HCT116 (cell line): ENCODE measurements at regions not wholly inside any gene's neighbourhood (a gene's known extent, or its start where the extent isn't known, plus 50 kb on each side); places are given as distances from the start of the nearest gene placed in this dataset.

Experiments
- ATAC-seq: fragments of 200-7000 bp; cut with Tn5 transposase; 2 replicates; pipeline ENCODE4 v1.9.1; 2020; ENCODE audit warnings: mild to moderate bottlenecking, moderate library complexity
- BruUV-seq: library from RNA; stranded (reverse); fragments of 400-500 nt; replicated peaks from 2 replicates; lab custom pipeline; 2021; lab: Mats Ljungman, UMichigan
- CTCF ChIA-PET: fragments of 300-600 bp; sonication (Branson Sonifier 250); formaldehyde crosslinking; loops from one replicate; lab custom pipeline; 2021; ENCODE audit warnings: antibody characterized with exemption; lab: Charles Lee
- POLR2A ChIA-PET: fragments of 300-600, 350-600 bp; sonication (Branson Sonifier 250); formaldehyde crosslinking; loops from one replicate; lab custom pipeline; 2021; ENCODE audit warnings: antibody characterized with exemption; lab: Charles Lee
- RAD21 ChIA-PET, 2 experiments: fragments of 300-600 bp; sonication (Branson Sonifier 250); formaldehyde crosslinking; loops; one replicate each; lab custom pipeline; 2023; ENCODE audit warnings: low total read pairs in 2 of 2; ENCODE audit not compliant: uncharacterized antibody in 2 of 2, unreplicated experiment in 2 of 2, low non-redundant PET in 1 of 2; lab: Charles Lee
- DNase-seq: peaks from one replicate; pipeline ENCODE4 v3.0.0-alpha.2; 2010; ENCODE audit warnings: low read depth, low spot score
- H2AFZ ChIP-seq: fragments of 200-600 bp; shearing (Covaris generic), sonication (generic); 2 replicates; pipeline ENCODE4 v1.6.1; 2017; ENCODE audit warnings: low read depth, mixed run types, mixed read lengths, antibody characterized with exemption, low read length; ENCODE audit not compliant: poor library complexity, severe bottlenecking
- H3K27ac ChIP-seq: 2 replicates; pipeline ENCODE4 v1.5.1; 2012; ENCODE audit warnings: low read depth, low read length
- H3K27me3 ChIP-seq: fragments of 200-600 bp; sonication (generic); 2 replicates; pipeline ENCODE4 v1.6.1; 2016; ENCODE audit warnings: mixed run types, low read length, mixed read lengths; ENCODE audit not compliant: insufficient read depth
- H3K36me3 ChIP-seq, 2 experiments: fragments of 200-500 bp in 1 of 2; fragments of 200-600 bp in 1 of 2; sonication (Bioruptor generic) in 1 of 2; sonication (generic) in 1 of 2; 2 replicates each; pipeline versions ENCODE4 v1.5.1 to v1.6.1; 2014 to 2016; ENCODE audit warnings: low read length in 2 of 2, inconsistent platforms in 1 of 2, mixed read lengths in 1 of 2, mixed run types in 1 of 2; ENCODE audit not compliant: insufficient read depth in 2 of 2, control insufficient read depth in 1 of 2
- H3K4me1 ChIP-seq, 2 experiments: fragments of 200-600 bp in 1 of 2; sonication (generic) in 1 of 2; 2 replicates each; pipeline versions ENCODE4 v1.5.1 to v1.6.1; 2012 to 2017; ENCODE audit warnings: low read length in 2 of 2, inconsistent platforms in 1 of 2, mild to moderate bottlenecking in 1 of 2, mixed read lengths in 1 of 2, mixed run types in 1 of 2, moderate library complexity in 1 of 2; ENCODE audit not compliant: insufficient read depth in 2 of 2, control insufficient read depth in 1 of 2
- H3K4me2 ChIP-seq: fragments of 200-600 bp; sonication (generic); 2 replicates; pipeline ENCODE4 v1.6.1; 2017; ENCODE audit warnings: mixed run types, low read length, mixed read lengths
- H3K4me3 ChIP-seq, 2 experiments: fragments of 200-600 bp in 1 of 2; sonication (generic) in 1 of 2; replicated peaks in 1 of 2; 2 replicates each; pipeline ENCODE4 v1.5.1; 2011 to 2016; ENCODE audit warnings: low read length in 2 of 2, control low read depth in 1 of 2, low read depth in 1 of 2, mild to moderate bottlenecking in 1 of 2, mixed read lengths in 1 of 2, mixed run types in 1 of 2
- H3K79me2 ChIP-seq: fragments of 200-600 bp; sonication (generic); 2 replicates; pipeline ENCODE4 v1.6.1; 2017; ENCODE audit warnings: mild to moderate bottlenecking, mixed run types, low read length, moderate library complexity, mixed read lengths; ENCODE audit not compliant: insufficient read depth
- H3K9ac ChIP-seq: fragments of 200-600 bp; sonication (generic); 2 replicates; pipeline ENCODE4 v1.6.1; 2016; ENCODE audit warnings: low read length, mixed read lengths
- H3K9me2 ChIP-seq: fragments of 200-600 bp; sonication (generic), shearing (Covaris generic); 2 replicates; pipeline ENCODE4 v1.6.1; 2017; ENCODE audit warnings: mixed run types, mild to moderate bottlenecking, moderate library complexity; ENCODE audit not compliant: insufficient read depth
- H3K9me3 ChIP-seq, 2 experiments: fragments of 200-500 bp in 1 of 2; fragments of 200-600 bp in 1 of 2; sonication (Bioruptor generic) in 1 of 2; sonication (generic) in 1 of 2; 2 replicates each; pipeline ENCODE4 v1.6.1; 2014 to 2017; ENCODE audit warnings: low read length in 2 of 2, mixed read lengths in 2 of 2, inconsistent platforms in 1 of 2, low read depth in 1 of 2, mild to moderate bottlenecking in 1 of 2, mixed run types in 1 of 2, moderate library complexity in 1 of 2; ENCODE audit not compliant: control insufficient read depth in 1 of 2, insufficient read depth in 1 of 2
- H4K20me1 ChIP-seq: fragments of 200-600 bp; sonication (generic), shearing (Covaris generic); 2 replicates; pipeline ENCODE4 v1.6.1; 2017; ENCODE audit warnings: mixed run types, mild to moderate bottlenecking, moderate library complexity; ENCODE audit not compliant: insufficient read depth
- ELF1 ChIP-seq: IDR thresholded peaks from 2 replicates; pipeline ENCODE4 v1.6.1; 2012; ENCODE audit warnings: low read depth, borderline replicate concordance
- EZH2 ChIP-seq: fragments of 200-600 bp; sonication (generic); IDR thresholded peaks from 2 replicates; pipeline ENCODE4 v1.6.1; 2017; ENCODE audit warnings: antibody characterized with exemption, mixed run types
- FOSL1 ChIP-seq: IDR thresholded peaks from 2 replicates; pipeline ENCODE4 v1.6.1; 2012; ENCODE audit warnings: low read depth
- JUND ChIP-seq: IDR thresholded peaks from 2 replicates; pipeline ENCODE4 v1.6.1; 2012
- POLR2A ChIP-seq: IDR thresholded peaks from 2 replicates; pipeline ENCODE4 v1.7.0; 2011; ENCODE audit warnings: borderline replicate concordance; ENCODE audit not compliant: insufficient read depth, insufficient read length; ENCODE audit errors: extremely low read depth
- RAD21 ChIP-seq: IDR thresholded peaks from 2 replicates; pipeline ENCODE4 v1.6.1; 2012; ENCODE audit warnings: low read depth, mild to moderate bottlenecking
- SRF ChIP-seq: IDR thresholded peaks from 2 replicates; pipeline ENCODE4 v1.6.1; 2012; ENCODE audit warnings: low read depth
- TCF7L2 ChIP-seq: IDR thresholded peaks from 2 replicates; pipeline ENCODE4 v1.7.0; 2011; ENCODE audit warnings: borderline replicate concordance, inconsistent platforms; ENCODE audit not compliant: insufficient read depth, insufficient read length; ENCODE audit errors: extremely low read depth
- ZBTB33 ChIP-seq: IDR thresholded peaks from 2 replicates; pipeline ENCODE4 v1.6.1; 2011; ENCODE audit warnings: mild to moderate bottlenecking, low read length, moderate library complexity; ENCODE audit not compliant: insufficient replicate concordance; ENCODE audit errors: extremely low read depth
- ZFX ChIP-seq: fragments of 450-650 bp; IDR thresholded peaks from 2 replicates; pipeline ENCODE4 v1.6.1; 2017
- ZNF274 ChIP-seq: fragments of 200-500 bp; sonication (Bioruptor generic); IDR thresholded peaks from 2 replicates; pipeline ENCODE4 v1.6.1; 2014; ENCODE audit warnings: mild to moderate bottlenecking, low read depth, low read length, inconsistent platforms
- intact Hi-C: fragments of 100-400 bp; cut with micrococcal nuclease; formaldehyde crosslinking; loops from 2 replicates; pipeline ENCODE4 v1.10.0; 2022
- TF ChIP-seq, protein P1 (sequence below): IDR thresholded peaks from 2 replicates; pipeline ENCODE4 v1.6.1; 2012

DNA sequence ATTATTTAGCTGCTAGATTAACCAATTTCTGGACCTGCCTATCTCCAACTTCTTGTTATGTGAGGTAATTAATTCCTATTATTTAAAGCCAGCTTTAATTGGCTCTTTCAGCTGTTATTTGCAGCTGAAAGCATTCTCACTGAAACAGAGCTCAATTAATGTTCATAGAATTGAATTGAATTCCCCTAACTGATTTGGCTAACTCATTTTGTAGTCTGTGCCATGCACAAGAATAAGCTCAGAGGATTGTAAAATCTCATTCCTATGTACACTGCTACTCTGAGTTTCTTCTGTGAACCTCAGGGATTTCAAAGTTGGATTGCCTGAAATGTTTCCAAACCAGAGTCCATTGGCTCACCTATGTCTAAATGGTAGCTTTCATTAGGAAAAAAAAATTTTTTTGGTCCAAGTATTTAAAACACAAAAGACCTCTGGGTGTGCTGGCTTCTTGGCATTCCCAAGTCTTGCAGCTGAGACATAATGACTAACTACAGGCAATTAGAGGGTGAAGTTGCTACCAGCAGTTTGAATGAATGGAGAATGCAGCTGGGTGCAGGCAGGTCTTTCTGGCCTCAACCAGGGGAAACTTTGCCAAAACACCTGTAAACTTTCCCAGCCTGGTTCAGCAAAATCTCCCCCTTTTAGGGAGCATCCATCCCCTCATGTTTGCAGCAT lies 134.3 kb downstream of the EDEM1 start:
- TF ChIP-seq ZFX (no peak), TCF7L2 (no peak), FOSL1 (no peak), ELF1 (no peak), EZH2 (no peak)
- TF ChIP-seq, protein P1, sequence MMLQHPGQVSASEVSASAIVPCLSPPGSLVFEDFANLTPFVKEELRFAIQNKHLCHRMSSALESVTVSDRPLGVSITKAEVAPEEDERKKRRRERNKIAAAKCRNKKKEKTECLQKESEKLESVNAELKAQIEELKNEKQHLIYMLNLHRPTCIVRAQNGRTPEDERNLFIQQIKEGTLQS = no peak
- no peaks in the 10 kb centered on the region for H3K79me2 ChIP-seq
- H3K27me3 ChIP-seq = no peaks in the 10 kb centered on the region
- DNase-seq = no peak
- H3K36me3 ChIP-seq = no peaks in the 10 kb centered on the region
- H3K9me2 ChIP-seq = no peaks in the 10 kb centered on the region
- ChIA-PET POLR2A (no interaction called here), CTCF (no interaction called here), RAD21 (no interaction called here)
- BruUV-seq = no TSS peak
- ATAC-seq = no peak
- no peak overlapping the region for H3K9ac ChIP-seq
- no peaks in the 10 kb centered on the region for H4K20me1 ChIP-seq
- H3K4me2 ChIP-seq = no peak overlapping the region
- H3K4me3 ChIP-seq = no peak overlapping the region
- H3K9me3 ChIP-seq = no peaks in the 10 kb centered on the region
- no peak overlapping the region for H3K27ac ChIP-seq
- H2AFZ ChIP-seq = no peak overlapping the region
- intact Hi-C loops = no loop called here
- H3K4me1 ChIP-seq = no peaks in the 10 kb centered on the region

- no peaks in the 10 kb centered on the region for H3K9me3 ChIP-seq
- no peak overlapping the region for H3K27ac ChIP-seq
- no peaks in the 10 kb centered on the region for H3K9me2 ChIP-seq
- H3K4me3 ChIP-seq = no peak overlapping the region
- intact Hi-C loops = no loop called here
- no peaks in the 10 kb centered on the region for H3K36me3 ChIP-seq
- ChIA-PET RAD21 (no interaction called here), CTCF (no interaction called here), POLR2A (no interaction called here)
- no peaks in the 10 kb centered on the region for H3K79me2 ChIP-seq
- H3K4me2 ChIP-seq = no peak overlapping the region
- ATAC-seq (no peak), DNase-seq (no peak)
- no peak overlapping the region for H3K9ac ChIP-seq
- H2AFZ ChIP-seq = no peak overlapping the region
- no TSS peak for BruUV-seq
- H4K20me1 ChIP-seq = no peaks in the 10 kb centered on the region
- peaks cover 0 to 1% of the 10 kb centered on the region in 2 experiments; a peak in 2 of 4 replicates for H3K4me1 ChIP-seq
- no peak for TF ChIP-seq ZBTB33
- TF ChIP-seq SRF = no peak
- TF ChIP-seq POLR2A = no peak
- no peak for TF ChIP-seq ZNF274
- TF ChIP-seq JUND = no peak
- TF ChIP-seq TCF7L2 = no peak
- no peak for TF ChIP-seq RAD21
- H3K27me3 ChIP-seq = no peaks in the 10 kb centered on the region
These were observed 137.3 kb downstream of the EDEM1 start for GRCh38 chr3:5324780-5325179.
